ENCODE measurements at regions not wholly inside any gene's neighbourhood (a gene's known extent, or its start where the extent isn't known, plus 50 kb on each side); places are given as distances from the start of the nearest gene placed in this dataset.

- H4K20me1 ChIP-seq (replicated peaks; ENCODE audit: control insufficient read depth, extremely low read depth, insufficient read depth, low read length), result no peaks in the 10 kb centered on the region
- H3K9me3 ChIP-seq (replicated peaks; ENCODE audit: control insufficient read depth, insufficient read depth, low read length), result no peaks in the 10 kb centered on the region
- H3K9me1 ChIP-seq (replicated peaks; ENCODE audit: control insufficient read depth, extremely low read depth, insufficient read depth, low read length), result no peaks in the 10 kb centered on the region
- no peaks in the 10 kb centered on the region for H3K4me1 ChIP-seq (ENCODE audit: control insufficient read depth, extremely low read depth, insufficient read depth, low read length)
- no peaks in the 10 kb centered on the region for H3K79me2 ChIP-seq (ENCODE audit: control insufficient read depth, insufficient read depth, low read length)
- dilution Hi-C loops (cut with MboI; ENCODE audit: extremely low pct_ligation_motif_present, low sequenced_read_pairs) (no loop called here), intact Hi-C loops (cut with micrococcal nuclease) (loop anchor here (1.0 kb wide), 5 partner anchors 48 to 313 kb away; no protein-coding TSS in a partner anchor)
- H3K36me3 ChIP-seq (ENCODE audit: control insufficient read depth in 2 of 2, extremely low read depth in 1 of 2, insufficient read depth in 2 of 2, low read length in 2 of 2), result no peaks in the 10 kb centered on the region
- TF ChIP-seq CTCF (IDR thresholded peaks at IDR 0.05; ENCODE audit: extremely low read depth in 1 of 2, insufficient read depth in 1 of 2, low read depth in 1 of 2, low read length in 2 of 2), result peak; percentile 81
- TF ChIP-seq FOS (IDR thresholded peaks at IDR 0.05; ENCODE audit: borderline replicate concordance, insufficient read depth, low read length), result no peak
- no peak for TF ChIP-seq JUN (IDR thresholded peaks at IDR 0.05; ENCODE audit: borderline replicate concordance, insufficient read depth, insufficient read length, low read depth)
- no peak for TF ChIP-seq EZH2 (IDR thresholded peaks at IDR 0.05; ENCODE audit: borderline replicate concordance, low read depth, low read length, severe bottlenecking)
- no peak for TF ChIP-seq GATA2 (IDR thresholded peaks at IDR 0.05; ENCODE audit: insufficient read depth, insufficient read length, low read depth, low read length)
- TF ChIP-seq POLR2A (IDR thresholded peaks at IDR 0.05; ENCODE audit: low read depth, low read length), result no peak
- no peak overlapping the region for H3K4me3 ChIP-seq (replicated peaks in 1 of 3; ENCODE audit: insufficient read depth in 1 of 3, low read depth in 1 of 3, low read length in 3 of 3)
- no peak overlapping the region for H3K4me2 ChIP-seq (ENCODE audit: insufficient read depth, low read length)
- no peak overlapping the region for H3K9ac ChIP-seq (replicated peaks; ENCODE audit: extremely low read depth, insufficient read depth, low read length)
- POLR2A ChIA-PET, result no interaction called here
- DNase-seq (ENCODE audit: low read depth, low spot score), result peak; percentile 71
- H2AFZ ChIP-seq (ENCODE audit: low read depth, low read length), result no peak overlapping the region
- H3K27me3 ChIP-seq (ENCODE audit: control insufficient read depth in 2 of 2, insufficient read depth in 2 of 2, low read length in 2 of 2), result peaks cover 6 to 14% of the 10 kb centered on the region in 2 experiments
- FAIRE-seq, result peak; percentile 86
- no TSS peak for BruUV-seq (replicated peaks)
- H3K27ac ChIP-seq (ENCODE audit: insufficient read depth, low read depth, low read length), result no peak overlapping the region
- CTCF ChIA-PET, result interaction anchor here (0.7 to 4.3 kb wide), 4 partner anchors 214 to 314 kb away, joined by 3 to 24 read pairs (median 4); no protein-coding TSS in a partner anchor
Observed at GRCh38 chr4:77385124-77385969, 220.3 kb upstream of the CXCL13 start.

Data from endothelial cell of umbilical vein (primary cell).